ENCODE measurements at regions not wholly inside any gene's neighbourhood (a gene's known extent, or its start where the extent isn't known, plus 50 kb on each side); places are given as distances from the start of the nearest gene placed in this dataset.

- Histone ChIP-seq H3K9me3 (replicated peaks; ENCODE audit: low read length) (no peaks in the 10 kb centered on the region), H3K4me3 (ENCODE audit: low read length) (no peak overlapping the region), H3K4me1 (ENCODE audit: control insufficient read depth, insufficient read depth, low read length) (no peaks in the 10 kb centered on the region), H3K27me3 (ENCODE audit: control insufficient read depth, insufficient read depth, low read length) (no peaks in the 10 kb centered on the region), H3K9ac (ENCODE audit: low read depth, low read length) (no peak overlapping the region), H3K36me3 (ENCODE audit: insufficient read depth, low read length) (no peaks in the 10 kb centered on the region), H3K4me2 (ENCODE audit: low read length) (no peak overlapping the region)
Observed at GRCh38 chr4:38605753-38606586, 58.0 kb upstream of the KLF3 start.

- no peak overlapping the region for H3K4me2 ChIP-seq (ENCODE audit: low read length)
- no peaks in the 10 kb centered on the region for H3K9me3 ChIP-seq (replicated peaks; ENCODE audit: low read length)
- no peak overlapping the region for H3K4me3 ChIP-seq (ENCODE audit: low read length)
- no peak overlapping the region for H3K9ac ChIP-seq (ENCODE audit: low read depth, low read length)
- H3K36me3 ChIP-seq (ENCODE audit: insufficient read depth, low read length), result no peaks in the 10 kb centered on the region
- no peaks in the 10 kb centered on the region for H3K4me1 ChIP-seq (ENCODE audit: control insufficient read depth, insufficient read depth, low read length)
- H3K27me3 ChIP-seq (ENCODE audit: control insufficient read depth, insufficient read depth, low read length), result no peaks in the 10 kb centered on the region
Observed at GRCh38 chr4:38606587-38606905, 57.5 kb upstream of the KLF3 start.

- Histone ChIP-seq H3K4me1 (ENCODE audit: control insufficient read depth, insufficient read depth, low read length) (no peaks in the 10 kb centered on the region), H3K9me3 (replicated peaks; ENCODE audit: low read length) (no peaks in the 10 kb centered on the region), H3K4me3 (ENCODE audit: low read length) (no peak overlapping the region), H3K4me2 (ENCODE audit: low read length) (no peak overlapping the region), H3K36me3 (ENCODE audit: insufficient read depth, low read length) (no peaks in the 10 kb centered on the region), H3K27me3 (ENCODE audit: control insufficient read depth, insufficient read depth, low read length) (no peaks in the 10 kb centered on the region), H3K9ac (ENCODE audit: low read depth, low read length) (no peak overlapping the region)
Observed at GRCh38 chr4:38609614-38610013, 54.4 kb upstream of the KLF3 start.

- no peaks in the 10 kb centered on the region for H3K9me3 ChIP-seq (replicated peaks; ENCODE audit: low read length)
- no peak overlapping the region for H3K9ac ChIP-seq (ENCODE audit: low read depth, low read length)
- no peaks in the 10 kb centered on the region for H3K27me3 ChIP-seq (ENCODE audit: control insufficient read depth, insufficient read depth, low read length)
- no peak overlapping the region for H3K4me2 ChIP-seq (ENCODE audit: low read length)
- H3K4me3 ChIP-seq (ENCODE audit: low read length), result no peak overlapping the region
- H3K36me3 ChIP-seq (ENCODE audit: insufficient read depth, low read length), result no peaks in the 10 kb centered on the region
- H3K4me1 ChIP-seq (ENCODE audit: control insufficient read depth, insufficient read depth, low read length), result no peaks in the 10 kb centered on the region
Observed at GRCh38 chr4:38610521-38610920, 53.5 kb upstream of the KLF3 start.

GRCh38 chr4:38610966-38611431 lies 53.0 kb upstream of the KLF3 start:
- no peak overlapping the region for H3K4me3 ChIP-seq (ENCODE audit: low read length)

GRCh38 chr4:38611676-38612075 lies 52.3 kb upstream of the KLF3 start:
- Histone ChIP-seq H3K9me3 (replicated peaks; ENCODE audit: low read length) (no peaks in the 10 kb centered on the region), H3K4me1 (ENCODE audit: control insufficient read depth, insufficient read depth, low read length) (no peaks in the 10 kb centered on the region), H3K4me2 (ENCODE audit: low read length) (no peak overlapping the region), H3K4me3 (ENCODE audit: low read length) (no peak overlapping the region), H3K27me3 (ENCODE audit: control insufficient read depth, insufficient read depth, low read length) (no peaks in the 10 kb centered on the region), H3K36me3 (ENCODE audit: insufficient read depth, low read length) (no peaks in the 10 kb centered on the region), H3K9ac (ENCODE audit: low read depth, low read length) (no peak overlapping the region)

More at GRCh38 chr4:38610966-38611431, 53.0 kb upstream of the KLF3 start:
- Histone ChIP-seq H3K4me2 (ENCODE audit: low read length) (no peak overlapping the region), H3K36me3 (ENCODE audit: insufficient read depth, low read length) (no peaks in the 10 kb centered on the region), H3K9ac (ENCODE audit: low read depth, low read length) (no peak overlapping the region), H3K4me1 (ENCODE audit: control insufficient read depth, insufficient read depth, low read length) (no peaks in the 10 kb centered on the region), H3K27me3 (ENCODE audit: control insufficient read depth, insufficient read depth, low read length) (no peaks in the 10 kb centered on the region), H3K9me3 (replicated peaks; ENCODE audit: low read length) (no peaks in the 10 kb centered on the region)

GRCh38 chr4:38612646-38613414 lies 51.2 kb upstream of the KLF3 start:
- no peak overlapping the region for H3K4me3 ChIP-seq (ENCODE audit: low read length)
- no peaks in the 10 kb centered on the region for H3K36me3 ChIP-seq (ENCODE audit: insufficient read depth, low read length)
- H3K9ac ChIP-seq (ENCODE audit: low read depth, low read length), result no peak overlapping the region
- H3K27me3 ChIP-seq (ENCODE audit: control insufficient read depth, insufficient read depth, low read length), result no peaks in the 10 kb centered on the region
- H3K9me3 ChIP-seq (replicated peaks; ENCODE audit: low read length), result no peaks in the 10 kb centered on the region
- no peaks in the 10 kb centered on the region for H3K4me1 ChIP-seq (ENCODE audit: control insufficient read depth, insufficient read depth, low read length)
- H3K4me2 ChIP-seq (ENCODE audit: low read length), result no peak overlapping the region
